OCI-LY7 (cell line): ENCODE measurements at regions not wholly inside any gene's neighbourhood (a gene's known extent, or its start where the extent isn't known, plus 50 kb on each side); places are given as distances from the start of the nearest gene placed in this dataset.

Source experiments
- CTCF ChIP-seq: fragments of 200-600 bp; sonication (generic); conservative IDR thresholded peaks from 2 replicates; pipeline ENCODE4 v1.5.1; 2014; ENCODE audit warnings: mild to moderate bottlenecking, antibody characterized with exemption, low read length, moderate library complexity, mixed read lengths
- EZH2phosphoT487 ChIP-seq: fragments of 200-600 bp; sonication (generic); IDR thresholded peaks from 2 replicates; pipeline ENCODE4 v1.6.1; 2018; ENCODE audit warnings: low read depth, borderline replicate concordance, mild to moderate bottlenecking, mixed run types, antibody characterized with exemption, low read length, moderate library complexity, mixed read lengths

- no peak for TF ChIP-seq CTCF
- no peak for TF ChIP-seq EZH2phosphoT487
These were observed 725.8 kb downstream of the TSN start for GRCh38 chr2:122481244-122481622.
